NCI-H748 (cell line): ENCODE measurements at regions not wholly inside any gene's neighbourhood (a gene's known extent, or its start where the extent isn't known, plus 50 kb on each side); places are given as distances from the start of the nearest gene placed in this dataset.

ENCODE experiments used
- DNase-seq: peaks from one replicate; lab custom pipeline; 2025; ENCODE audit not compliant: unreplicated experiment; lab: John Stamatoyannopoulos, UW

DNA sequence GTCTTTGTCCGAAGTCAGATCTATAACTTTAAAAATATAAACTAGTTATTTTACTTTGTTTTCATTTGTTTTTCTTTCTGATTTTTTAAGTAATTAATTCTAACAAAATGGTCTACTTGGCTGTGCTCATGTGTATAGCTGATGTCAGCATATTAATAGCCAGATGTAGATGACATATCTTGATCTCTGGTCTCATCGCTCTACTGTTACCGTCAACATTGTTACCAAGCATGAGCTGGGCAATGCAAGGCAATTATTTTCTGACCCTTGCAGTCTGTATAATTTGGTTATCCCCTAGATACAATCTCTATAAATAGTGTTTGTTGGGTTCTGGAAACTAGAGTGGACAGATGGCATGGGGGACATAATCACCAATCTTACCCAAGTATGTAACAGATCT lies 151.6 kb upstream of the PTPRK start:
- DNase-seq = no peak

DNA sequence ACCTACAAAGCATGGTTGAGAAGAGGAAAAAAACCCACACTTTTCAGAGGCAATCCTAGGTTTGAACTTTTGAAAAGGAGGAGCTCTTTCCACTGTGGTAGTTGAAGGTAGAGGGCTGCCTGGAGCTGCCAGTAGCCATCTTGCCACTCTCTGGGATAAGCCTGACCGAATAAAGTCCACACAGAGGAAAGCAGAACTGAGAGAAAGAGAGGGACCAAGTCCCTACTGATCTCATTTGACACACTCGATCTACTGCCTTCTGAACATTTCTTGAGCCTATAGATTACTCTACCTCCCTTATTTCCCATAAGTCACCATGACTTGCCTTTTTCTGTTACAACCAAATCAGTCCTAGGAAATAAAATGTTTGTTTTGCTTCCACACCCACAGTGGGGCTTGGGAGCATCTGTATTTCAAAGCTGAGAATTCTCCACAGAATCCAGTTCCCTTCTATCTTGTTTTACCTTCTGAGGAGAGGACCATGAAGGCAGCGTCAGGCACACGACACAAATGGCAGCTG lies 147.0 kb upstream of the PTPRK start:
- no peak for DNase-seq

DNA sequence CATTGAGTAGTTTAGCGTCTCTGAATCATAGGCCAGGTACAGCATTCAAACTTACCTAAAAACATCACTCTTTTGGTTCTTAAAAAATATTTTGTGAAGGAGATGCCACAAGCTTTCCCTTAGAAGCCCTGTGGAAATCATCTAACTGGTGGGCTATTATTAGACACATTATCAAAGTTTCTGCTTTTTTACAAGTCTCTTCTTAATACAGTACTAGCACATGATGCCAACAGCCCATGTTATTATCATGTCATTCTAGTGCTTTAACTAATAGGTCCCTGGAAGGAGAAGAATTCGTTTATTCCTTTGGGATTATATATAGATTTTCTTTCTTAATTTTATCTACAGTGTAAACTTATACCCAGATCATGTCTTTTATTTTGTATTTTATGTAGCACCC lies 146.0 kb upstream of the PTPRK start:
- DNase-seq = no peak

DNA sequence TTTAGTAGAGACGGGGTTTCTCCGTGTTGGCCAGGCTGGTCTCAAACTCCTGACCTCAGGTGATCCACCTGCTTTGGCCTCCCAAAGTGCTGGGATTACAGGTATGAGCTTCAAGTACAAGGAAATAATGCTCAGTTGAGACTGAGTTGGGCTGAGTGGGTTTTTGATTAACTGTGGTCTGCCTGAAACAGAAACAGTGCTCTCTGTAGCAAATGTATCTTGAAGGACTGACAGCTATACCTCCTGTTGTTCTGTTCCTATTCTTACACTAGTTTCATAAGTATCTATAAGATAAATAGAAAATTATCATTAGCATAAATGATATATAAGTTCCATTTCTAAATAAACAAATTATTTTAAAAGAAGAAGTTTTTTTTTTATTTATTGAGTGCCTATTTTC lies 142.8 kb upstream of the PTPRK start:
- no peak for DNase-seq

DNA sequence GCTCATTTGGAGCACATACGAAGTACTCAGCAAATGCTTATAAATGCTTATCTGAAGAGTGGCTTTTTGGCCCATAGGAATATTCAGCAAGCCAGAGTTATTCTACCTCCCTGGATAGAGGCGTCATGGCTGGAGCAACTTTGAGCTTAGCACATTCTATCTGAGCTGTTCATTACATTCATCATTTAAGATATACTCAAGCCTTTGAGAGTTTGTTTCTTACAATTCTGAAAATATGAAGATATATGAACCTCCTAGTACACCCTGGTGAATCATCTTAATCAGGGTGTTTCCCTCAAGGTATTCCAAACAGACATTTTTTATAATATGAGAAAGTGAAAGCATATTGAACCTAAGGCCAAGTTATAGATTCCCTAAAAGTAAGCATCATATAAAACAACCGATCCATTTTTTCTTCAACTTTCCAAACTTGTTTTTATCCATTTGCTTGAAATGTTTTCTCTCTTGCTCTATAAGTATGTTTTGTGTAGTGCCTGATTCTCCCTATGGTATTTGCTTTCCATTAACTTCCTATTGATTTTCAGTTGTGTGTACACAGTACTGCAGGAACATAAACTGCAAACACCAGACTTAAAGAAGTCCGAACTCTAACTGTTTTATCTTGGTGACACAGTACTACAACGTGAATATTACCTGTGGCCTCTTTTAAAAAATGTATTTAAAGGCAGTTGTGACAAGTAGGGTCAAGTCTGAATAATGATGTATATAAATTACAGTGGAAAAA lies 139.7 kb upstream of the PTPRK start:
- no peak for DNase-seq

DNA sequence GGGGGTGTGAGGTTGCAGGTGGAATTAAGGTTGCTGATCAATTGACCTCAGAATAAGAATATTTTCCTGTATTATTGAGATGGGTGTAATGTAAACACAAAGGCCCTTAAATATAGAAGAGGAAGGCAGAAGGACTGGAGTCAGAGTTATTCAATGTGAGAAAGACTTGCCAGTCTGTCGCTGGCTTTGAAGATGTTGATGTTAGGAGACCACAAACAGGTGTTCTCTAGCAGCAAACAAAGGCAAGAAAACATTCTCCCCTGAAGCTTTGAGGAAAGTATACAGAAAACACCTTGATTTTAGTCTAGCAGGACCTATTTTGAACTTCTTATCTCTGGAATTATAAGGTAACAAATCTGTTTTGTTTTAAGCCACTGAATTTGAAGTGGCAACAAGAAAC lies 138.9 kb upstream of the PTPRK start:
- no peak for DNase-seq

DNA sequence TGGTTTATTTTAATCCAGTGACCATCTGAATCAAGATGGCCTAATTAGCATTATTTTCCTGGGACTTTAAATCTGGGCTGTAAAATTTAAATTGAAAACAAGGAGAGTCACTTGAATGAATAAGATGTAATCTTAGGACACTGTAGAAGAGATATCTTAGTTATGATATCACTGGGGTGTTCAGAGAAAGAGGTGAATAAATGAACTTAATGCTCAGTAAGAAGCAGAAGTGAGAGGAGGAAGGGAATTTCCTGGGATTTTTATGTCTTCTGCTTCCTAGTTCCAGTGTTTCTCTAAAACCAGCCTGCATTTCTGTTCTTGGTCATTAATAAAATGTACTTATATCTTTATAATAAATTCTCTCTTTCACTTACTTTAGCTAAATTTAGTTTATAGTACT lies 136.8 kb upstream of the PTPRK start:
- no peak for DNase-seq

DNA sequence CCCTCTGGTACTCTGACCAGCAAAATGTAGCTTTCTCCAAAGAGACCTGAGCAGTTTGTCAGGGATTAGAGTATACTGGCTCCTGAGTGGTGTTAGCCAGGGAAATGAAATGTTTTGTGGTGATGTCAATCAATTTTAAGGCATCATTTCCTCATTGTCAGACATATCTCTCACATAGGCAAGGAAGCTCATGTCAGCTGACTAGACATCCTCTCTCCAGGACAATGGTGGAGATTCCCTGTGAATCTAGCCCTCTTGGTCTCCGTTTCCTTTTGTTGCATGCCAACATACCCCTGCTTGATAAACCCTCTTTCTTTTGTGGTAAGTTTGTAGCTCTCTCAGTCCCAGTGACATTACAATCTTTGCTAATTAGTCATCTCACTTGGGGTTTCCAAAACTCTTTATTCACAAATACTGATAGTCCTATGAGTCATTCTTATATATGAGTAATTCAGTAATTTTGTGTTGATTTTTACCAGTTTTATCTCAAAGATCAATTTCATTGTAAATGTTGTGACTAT lies 135.6 kb upstream of the PTPRK start:
- DNase-seq = no peak

DNA sequence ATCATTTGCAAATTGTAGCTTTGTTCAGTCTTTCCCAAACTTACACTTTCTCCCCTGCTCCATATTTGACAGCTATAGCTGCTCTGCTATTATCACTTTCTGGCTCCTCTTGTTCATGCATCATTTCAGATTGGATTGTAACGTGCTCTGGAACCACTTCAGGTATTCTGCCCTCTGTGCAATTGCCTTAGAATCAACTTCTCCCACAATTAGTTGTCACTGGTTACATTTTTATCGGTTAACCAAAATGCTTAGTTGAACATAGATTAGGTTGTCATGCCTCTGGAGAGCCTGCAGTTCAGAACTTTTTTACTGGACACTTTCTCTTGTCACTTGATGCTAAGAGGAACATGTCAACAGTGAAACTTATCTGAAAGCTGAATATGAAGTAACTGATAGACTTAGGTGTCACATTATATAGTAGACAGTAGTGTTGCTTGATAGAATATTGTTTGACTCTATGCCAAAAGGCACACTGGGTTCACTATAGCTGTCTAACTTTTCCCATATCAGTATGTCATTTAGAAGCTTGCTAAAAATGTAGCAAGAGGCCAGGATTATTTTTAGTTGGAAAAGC lies 127.7 kb upstream of the PTPRK start:
- no peak for DNase-seq

DNA sequence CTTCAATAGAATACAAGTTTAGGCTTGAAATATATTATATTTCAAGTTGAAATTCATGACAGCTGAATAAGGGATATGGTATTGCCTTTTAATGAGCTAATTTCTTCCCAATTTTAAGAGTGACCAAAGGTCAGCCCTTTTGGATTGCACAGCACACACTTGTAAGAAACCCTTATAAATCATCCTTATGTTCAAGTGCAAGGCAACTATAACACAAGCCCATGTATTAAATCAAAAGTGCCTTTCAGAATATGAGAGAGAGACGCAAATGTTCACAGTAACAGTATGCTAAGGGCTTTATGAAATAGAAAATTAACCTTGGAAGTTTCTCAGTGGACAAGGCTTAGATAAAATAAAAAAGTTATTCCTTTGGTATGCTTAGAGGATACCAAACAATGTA lies 121.7 kb upstream of the PTPRK start:
- no peak for DNase-seq

DNA sequence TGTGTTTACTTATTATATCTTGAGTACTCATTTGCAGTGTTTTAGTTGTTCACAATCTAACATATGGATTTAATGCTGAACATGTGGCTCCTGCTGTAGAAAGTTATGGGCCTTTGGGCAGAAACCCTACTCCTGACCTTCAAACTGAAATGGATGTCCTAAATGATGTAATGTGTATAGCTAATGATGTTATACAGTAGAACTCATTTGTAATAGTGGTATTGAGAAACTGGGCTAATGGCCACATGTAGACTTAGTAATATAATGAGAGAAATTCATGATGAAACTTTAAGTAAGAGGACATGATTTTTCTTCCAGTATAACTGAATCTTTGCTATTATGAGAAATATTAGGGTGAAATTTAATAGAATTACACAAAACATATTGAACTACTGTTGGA lies 121.3 kb upstream of the PTPRK start:
- DNase-seq = no peak

DNA sequence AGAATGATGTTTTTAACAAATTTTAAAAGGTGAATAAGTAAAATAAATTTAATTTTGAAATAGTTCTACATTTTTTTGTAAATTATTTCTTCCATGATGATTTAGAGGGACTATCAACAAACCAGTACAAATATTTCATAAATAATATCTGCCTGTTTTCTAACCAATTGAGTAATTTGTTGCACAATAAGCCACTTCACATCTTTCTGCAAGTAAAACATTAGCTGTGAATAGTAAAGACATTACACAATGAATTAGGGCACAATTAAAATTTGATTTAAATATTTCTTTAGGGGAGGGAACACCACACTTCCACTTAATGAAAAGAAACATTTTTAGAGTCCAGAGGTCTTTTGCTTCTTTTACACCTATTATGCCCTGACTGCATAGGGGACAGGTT lies 118.4 kb upstream of the PTPRK start:
- DNase-seq = no peak

DNA sequence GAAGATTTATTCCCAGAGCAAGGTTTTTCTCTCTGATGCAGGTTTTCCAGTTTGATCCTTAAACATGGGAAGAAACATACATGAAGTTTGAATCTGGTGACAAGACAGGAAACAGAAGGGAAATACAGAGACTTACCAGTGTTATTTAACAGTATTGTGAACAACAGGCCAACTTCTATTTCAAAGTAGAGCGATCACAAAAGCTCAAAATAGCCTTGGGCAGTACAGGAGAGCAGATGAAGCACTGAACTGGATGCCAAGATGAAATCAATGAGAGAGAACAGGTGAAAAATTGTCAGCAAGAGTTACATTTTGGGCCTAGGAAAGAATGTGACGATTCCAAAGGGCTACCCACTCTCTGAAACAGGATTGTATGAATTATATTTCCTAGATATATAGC lies 114.8 kb upstream of the PTPRK start:
- DNase-seq = no peak

DNA sequence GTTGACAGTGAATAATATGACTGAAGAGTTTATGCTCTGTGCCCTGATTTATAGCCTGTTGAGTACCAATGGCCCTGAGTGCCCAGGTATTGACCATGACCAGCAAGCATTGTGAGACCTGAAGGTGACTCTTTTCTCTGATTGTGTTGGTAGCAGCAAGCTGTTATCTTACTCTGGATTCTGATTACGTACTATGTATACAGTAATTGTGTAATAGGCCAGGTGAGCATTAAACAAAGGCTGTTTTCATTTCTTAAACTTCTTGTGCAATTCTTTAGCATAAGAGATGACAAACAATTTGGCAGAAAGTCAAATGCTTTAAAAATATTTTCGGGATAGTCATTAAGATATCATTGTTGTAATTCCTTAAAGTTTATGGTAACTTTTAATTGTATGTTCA lies 111.7 kb upstream of the PTPRK start:
- peak; percentile 9 for DNase-seq

DNA sequence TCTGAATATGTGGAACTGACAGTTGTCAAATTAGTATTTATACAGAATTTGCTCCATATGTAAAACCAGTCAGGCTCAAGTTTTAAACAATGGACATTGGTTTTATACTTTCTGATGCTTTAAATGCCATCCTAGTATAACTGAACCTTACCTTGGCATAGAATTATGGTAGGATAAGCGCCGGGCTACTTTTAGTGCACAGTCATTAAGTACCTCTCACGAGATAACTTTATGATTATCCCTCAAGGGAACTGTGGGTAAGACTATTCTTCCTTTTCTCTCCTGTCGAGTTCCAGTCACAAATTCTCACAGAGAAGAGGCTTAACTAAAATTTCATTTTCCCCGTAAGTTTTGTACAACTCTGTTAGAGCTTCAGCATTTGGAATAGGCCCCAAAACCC lies 110.6 kb upstream of the PTPRK start:
- DNase-seq = no peak

DNA sequence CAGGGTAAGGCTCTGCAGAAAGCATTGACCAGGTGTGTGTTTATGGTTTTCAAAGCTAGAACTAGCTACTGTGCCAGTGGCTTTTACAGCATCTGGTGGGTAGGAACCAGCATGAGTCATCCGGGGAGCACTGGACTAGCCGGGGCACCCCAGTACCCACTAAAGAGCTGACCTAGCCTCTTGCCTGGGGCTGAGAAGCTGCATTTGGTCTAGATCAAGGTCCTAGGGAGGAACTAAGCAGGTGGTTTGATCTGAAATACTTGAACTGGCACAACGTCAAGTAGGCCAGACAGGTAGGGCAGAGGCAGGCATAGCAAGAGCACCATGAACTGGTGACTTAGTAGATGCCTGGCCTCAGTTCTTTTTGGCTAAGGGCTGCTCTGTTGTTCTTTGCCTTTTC lies 109.8 kb upstream of the PTPRK start:
- DNase-seq = no peak

DNA sequence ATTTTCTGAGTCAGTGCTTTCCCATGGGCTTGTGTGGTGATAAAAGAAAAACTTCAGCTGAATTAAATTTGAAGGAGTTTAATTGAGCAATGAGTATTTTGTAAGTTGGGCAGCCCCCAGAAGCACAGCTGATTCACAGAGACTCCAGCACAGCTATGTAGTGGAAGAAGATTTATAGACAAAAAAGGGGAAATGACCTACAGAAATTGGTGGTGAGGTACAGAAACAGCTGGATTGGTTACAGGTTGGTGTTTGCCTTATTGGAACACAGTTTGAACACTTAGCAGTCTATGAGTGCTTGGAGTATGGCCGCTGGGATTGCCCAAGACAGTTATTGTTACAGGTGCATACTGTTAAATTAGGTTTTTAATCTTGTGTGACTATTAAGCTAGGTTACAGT lies 96.9 kb upstream of the PTPRK start:
- DNase-seq = no peak

DNA sequence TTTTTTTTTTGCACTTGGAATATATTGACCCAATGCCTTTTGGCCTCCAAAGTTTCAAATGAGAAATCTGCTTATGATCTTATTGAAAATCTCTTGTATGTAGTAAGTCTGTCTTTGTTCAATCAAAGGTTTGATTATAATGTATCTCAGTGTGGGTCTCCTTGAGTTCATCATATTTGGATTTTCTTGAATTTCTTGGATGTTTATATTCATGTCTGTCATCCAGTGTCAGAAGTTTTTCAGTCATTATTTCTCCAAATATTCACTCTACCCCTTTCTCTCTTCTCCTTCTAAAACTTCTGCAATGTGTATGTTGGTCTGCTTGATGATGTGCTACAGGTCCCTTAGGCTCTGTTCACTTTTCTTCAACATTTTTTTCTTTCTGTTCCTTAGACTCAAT lies 95.9 kb upstream of the PTPRK start:
- no peak for DNase-seq

DNA sequence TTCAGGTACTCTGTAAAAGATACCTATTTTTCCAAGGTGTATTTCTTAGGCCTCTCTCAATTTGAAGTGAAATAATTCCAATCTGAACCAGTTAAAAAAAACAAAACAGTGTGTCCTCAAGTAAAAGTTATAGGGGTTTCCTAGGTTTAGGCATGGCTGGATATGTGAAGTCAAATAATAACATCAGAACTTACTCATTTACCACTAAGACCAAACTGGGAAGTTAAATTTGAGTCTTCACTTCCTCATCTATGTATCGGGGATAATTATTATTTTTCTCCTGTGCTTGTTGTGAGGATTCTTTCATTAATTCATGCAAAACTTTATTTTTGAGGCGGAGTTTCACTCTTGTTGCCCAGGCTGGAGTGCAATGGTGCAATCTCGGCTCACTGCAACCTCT lies 86.2 kb upstream of the PTPRK start:
- no peak for DNase-seq

DNA sequence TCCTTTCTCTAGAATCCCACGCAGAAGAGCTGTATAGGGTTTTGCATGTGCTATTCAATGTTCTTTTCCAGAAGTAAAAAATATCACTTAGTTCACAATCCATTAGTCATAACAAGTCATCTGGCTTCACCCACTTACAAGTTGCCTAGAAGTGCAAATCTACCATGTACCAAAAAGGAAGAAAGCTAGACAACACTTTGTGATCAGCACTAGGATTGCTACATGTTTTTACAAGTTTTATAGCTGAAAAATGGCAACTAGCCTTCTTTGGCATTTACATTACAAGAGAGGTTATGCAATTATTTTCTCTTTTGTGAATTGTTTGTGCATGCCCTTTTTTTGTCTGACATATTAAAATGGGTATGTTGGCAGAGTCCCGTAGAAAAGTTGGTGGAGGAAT lies 85.6 kb upstream of the PTPRK start:
- DNase-seq = no peak

DNA sequence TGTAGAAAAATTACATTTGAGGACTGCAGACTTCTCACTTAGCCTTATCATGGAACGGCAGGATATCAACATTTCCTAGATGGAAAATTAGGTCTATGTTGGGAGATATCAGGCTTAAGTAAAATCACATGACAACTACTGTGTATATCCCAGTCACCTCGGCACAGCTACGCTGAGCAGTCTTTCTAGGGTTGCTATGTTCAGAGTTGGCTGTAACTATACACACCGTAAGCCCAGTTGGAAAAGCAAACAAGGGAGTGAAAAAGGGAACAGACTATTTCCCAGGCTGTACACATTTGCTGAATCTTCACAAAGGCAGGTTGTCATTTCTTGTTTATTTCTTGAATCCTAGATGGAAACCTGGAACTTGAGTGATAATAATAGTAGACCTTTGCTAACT lies 80.7 kb upstream of the PTPRK start:
- DNase-seq = peak; percentile 87

DNA sequence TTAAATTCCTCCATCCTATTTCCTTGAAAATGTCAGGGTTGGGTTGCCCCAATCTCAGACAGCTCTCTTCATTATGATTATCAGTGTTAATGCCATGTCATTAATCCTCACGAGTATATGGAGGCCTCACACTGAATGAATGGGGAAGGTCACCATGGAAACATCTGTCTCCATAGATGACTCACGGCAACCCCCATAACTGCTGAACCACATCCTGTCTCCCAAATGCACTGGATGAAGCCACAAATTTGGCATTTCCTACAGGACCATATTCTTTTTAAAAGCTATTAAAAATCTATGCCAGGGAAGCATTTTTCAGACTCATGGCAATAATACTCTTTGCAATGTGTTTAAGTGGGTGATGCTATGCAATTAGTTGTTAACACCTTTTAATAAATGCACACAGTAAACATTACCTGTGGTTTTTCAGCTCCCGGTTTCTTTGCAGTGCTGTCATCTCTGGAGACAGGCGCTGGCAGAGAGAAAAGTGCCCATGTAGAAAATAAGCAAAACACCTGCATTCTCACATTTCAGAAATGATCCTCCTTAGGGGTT lies 80.1 kb upstream of the PTPRK start:
- DNase-seq = peak; percentile 90
